LNCAP (cell line): ENCODE measurements at regions not wholly inside any gene's neighbourhood (a gene's known extent, or its start where the extent isn't known, plus 50 kb on each side); places are given as distances from the start of the nearest gene placed in this dataset.

ENCODE experiments used
- TF ChIP-seq, protein P1 (sequence below): fragments of 450-650 bp; IDR thresholded peaks from 2 replicates; pipeline ENCODE4 v1.5.1; 2017; ENCODE audit warnings: mild to moderate bottlenecking

- TF ChIP-seq, protein P1, sequence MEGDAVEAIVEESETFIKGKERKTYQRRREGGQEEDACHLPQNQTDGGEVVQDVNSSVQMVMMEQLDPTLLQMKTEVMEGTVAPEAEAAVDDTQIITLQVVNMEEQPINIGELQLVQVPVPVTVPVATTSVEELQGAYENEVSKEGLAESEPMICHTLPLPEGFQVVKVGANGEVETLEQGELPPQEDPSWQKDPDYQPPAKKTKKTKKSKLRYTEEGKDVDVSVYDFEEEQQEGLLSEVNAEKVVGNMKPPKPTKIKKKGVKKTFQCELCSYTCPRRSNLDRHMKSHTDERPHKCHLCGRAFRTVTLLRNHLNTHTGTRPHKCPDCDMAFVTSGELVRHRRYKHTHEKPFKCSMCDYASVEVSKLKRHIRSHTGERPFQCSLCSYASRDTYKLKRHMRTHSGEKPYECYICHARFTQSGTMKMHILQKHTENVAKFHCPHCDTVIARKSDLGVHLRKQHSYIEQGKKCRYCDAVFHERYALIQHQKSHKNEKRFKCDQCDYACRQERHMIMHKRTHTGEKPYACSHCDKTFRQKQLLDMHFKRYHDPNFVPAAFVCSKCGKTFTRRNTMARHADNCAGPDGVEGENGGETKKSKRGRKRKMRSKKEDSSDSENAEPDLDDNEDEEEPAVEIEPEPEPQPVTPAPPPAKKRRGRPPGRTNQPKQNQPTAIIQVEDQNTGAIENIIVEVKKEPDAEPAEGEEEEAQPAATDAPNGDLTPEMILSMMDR: no peak
Observed at GRCh38 chr4:184273166-184274147, 55.8 kb upstream of the ENPP6 start.

- TF ChIP-seq, protein P1: no peak
Observed at GRCh38 chr4:184270808-184271413, 53.2 kb upstream of the ENPP6 start.

GRCh38 chr4:184269879-184270430, 52.3 kb upstream of the ENPP6 start:
- TF ChIP-seq, protein P1: no peak

DNA sequence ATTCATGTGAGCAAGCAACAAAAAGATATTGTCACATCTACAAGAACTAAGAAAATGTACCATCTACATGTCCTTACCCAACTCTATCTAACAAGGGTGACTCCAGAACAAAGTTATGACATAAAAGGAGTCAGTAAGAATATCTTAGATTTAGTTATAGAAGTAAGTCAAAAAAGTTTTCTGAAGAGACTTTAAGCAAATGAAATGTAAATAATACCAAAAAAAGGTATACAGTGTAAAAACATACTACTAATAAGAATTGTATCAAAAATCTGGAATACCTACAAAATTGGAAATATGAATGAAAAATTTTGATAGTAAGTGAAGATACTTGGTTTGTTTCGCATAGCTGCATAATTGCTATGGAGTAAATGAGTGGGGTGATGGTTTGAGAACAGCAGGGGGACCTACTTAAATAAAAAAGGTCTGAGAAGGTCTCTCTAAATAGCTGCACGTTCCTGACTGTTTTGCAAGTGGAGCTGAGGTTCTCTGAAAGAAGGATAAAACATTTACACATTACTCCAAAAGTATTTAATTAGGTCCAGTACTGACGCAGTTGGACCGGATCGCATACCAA, 51.0 kb upstream of the ENPP6 start:
- TF ChIP-seq, protein P1: no peak

- TF ChIP-seq, protein P1: no peak
Observed at GRCh38 chr4:184267673-184268583, 50.3 kb upstream of the ENPP6 start.
